ENCODE measurements at regions not wholly inside any gene's neighbourhood (a gene's known extent, or its start where the extent isn't known, plus 50 kb on each side); places are given as distances from the start of the nearest gene placed in this dataset.

DNA sequence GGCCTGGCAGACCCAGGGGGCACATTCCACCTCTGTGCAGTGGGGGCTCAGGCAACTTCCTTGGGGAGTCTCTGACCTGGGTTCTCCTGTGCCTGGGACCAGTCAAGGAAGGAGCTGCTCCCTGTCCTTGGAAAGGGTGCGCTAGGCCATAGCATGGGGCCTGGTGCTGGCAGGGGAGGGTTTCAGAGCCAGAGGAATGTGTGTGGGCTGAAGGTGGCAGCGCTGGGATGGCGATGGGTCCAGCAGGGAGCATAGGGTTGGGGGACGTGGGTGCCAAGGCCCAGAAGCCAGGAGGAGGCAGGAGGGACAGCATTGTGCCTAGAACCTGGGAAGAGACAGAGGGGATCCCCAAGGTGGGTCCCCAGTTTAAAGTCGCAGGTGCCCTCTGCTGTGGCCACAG lies 66.3 kb upstream of the TUBA3E start:
- no peak for DNase-seq
- WGBS, 2 experiments (ENCODE audit: low coverage in 1 of 2, low lambda C conversion rate in 2 of 2, missing lambda C conversion rate in 2 of 2), result 30 to 38% methylated on average over 5 of the region's 5 CpGs
- H3K9me2 ChIP-seq (ENCODE audit: insufficient read depth), result no peaks in the 10 kb centered on the region
- peaks cover 15% of the 10 kb centered on the region; the same call in 1 of the 2 replicates for H3K27me3 ChIP-seq (replicated peaks; ENCODE audit: insufficient read depth)
- TF ChIP-seq EZH2 (IDR thresholded peaks at IDR 0.05; ENCODE audit: insufficient read depth, poor library complexity, severe bottlenecking) (no peak), EZH2phosphoT487 (IDR thresholded peaks at IDR 0.05; ENCODE audit: insufficient read depth, low read depth) (no peak)
- H3K79me2 ChIP-seq (ENCODE audit: insufficient read depth), result no peaks in the 10 kb centered on the region
- H3F3A ChIP-seq (ENCODE audit: insufficient read depth), result no peaks in the 10 kb centered on the region
- H4K20me1 ChIP-seq (ENCODE audit: insufficient read depth), result no peaks in the 10 kb centered on the region
- no peak overlapping the region for H3K4me3 ChIP-seq
- H2AFZ ChIP-seq, result no peak overlapping the region
- no peaks in the 10 kb centered on the region for H3K4me1 ChIP-seq (ENCODE audit: insufficient read depth)
- H3K36me3 ChIP-seq (ENCODE audit: low read depth), result no peaks in the 10 kb centered on the region
- no peaks in the 10 kb centered on the region for H3K9me3 ChIP-seq (ENCODE audit: low read depth)
- no peak overlapping the region for H3K9ac ChIP-seq
- no peak overlapping the region for H3K27ac ChIP-seq
- no peak overlapping the region for H3K4me2 ChIP-seq (ENCODE audit: unreplicated experiment)
- in situ Hi-C loops (cut with MboI), result no loop called here

DNA sequence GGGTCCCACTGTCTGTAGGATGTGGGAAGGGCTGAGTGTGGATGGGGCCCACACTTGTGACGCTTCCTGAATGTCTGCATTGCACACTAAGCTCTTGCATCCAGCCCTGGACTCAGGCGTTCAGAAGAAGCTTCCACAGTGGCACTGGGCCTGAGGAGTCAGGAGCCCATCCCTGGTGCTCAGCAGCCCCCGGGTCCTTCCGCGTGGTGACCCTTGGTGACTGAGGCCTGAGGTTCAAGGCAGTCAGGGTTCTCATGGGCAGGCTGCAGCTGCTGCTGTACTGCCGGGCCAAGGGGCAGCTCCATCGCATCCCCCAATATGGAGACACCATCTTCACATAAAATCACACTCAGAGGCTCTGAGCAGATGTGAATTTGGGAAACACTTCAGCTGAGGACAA lies 65.8 kb upstream of the TUBA3E start:
- H3K4me1 ChIP-seq (ENCODE audit: insufficient read depth), result no peaks in the 10 kb centered on the region

DNA sequence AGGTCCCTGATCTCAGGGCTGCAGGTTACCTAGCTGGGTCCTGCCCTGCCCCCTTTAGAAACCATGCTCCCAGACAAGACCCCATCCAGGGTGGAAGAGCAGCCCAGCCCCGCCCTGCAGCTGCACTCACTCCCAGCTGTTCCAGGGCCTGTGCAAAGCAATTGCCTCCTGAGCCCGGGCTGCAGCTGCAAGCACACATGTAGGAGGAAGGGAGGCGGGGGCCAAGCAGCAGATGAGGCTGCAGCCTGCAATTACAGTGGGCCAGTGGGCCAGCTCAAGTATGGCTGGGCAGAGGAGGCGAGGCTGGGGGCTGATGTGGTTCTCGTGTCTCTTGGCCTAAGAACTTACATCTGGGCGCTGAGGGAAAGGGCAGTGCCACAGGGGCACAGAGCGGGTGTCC lies 65.4 kb upstream of the TUBA3E start:
- WGBS, 2 experiments (ENCODE audit: low coverage in 1 of 2, low lambda C conversion rate in 2 of 2, missing lambda C conversion rate in 2 of 2), result 17 to 26% methylated on average over 7 of the region's 7 CpGs
- DNase-seq, result no peak
- Histone ChIP-seq H4K20me1 (ENCODE audit: insufficient read depth) (no peaks in the 10 kb centered on the region), H2AFZ (no peak overlapping the region), H3K9me2 (ENCODE audit: insufficient read depth) (no peaks in the 10 kb centered on the region), H3K9ac (no peak overlapping the region), H3K79me2 (ENCODE audit: insufficient read depth) (no peaks in the 10 kb centered on the region), H3K4me3 (no peak overlapping the region), H3K27me3 (replicated peaks; ENCODE audit: insufficient read depth) (peaks cover 15% of the 10 kb centered on the region; the same call in 1 of the 2 replicates), H3K36me3 (ENCODE audit: low read depth) (no peaks in the 10 kb centered on the region), H3K4me1 (ENCODE audit: insufficient read depth) (no peaks in the 10 kb centered on the region), H3K4me2 (ENCODE audit: unreplicated experiment) (no peak overlapping the region), H3F3A (ENCODE audit: insufficient read depth) (no peaks in the 10 kb centered on the region), H3K27ac (no peak overlapping the region), H3K9me3 (ENCODE audit: low read depth) (no peaks in the 10 kb centered on the region)
- in situ Hi-C loops (cut with MboI), result no loop called here
- TF ChIP-seq EZH2 (IDR thresholded peaks at IDR 0.05; ENCODE audit: insufficient read depth, poor library complexity, severe bottlenecking), result no peak
- TF ChIP-seq EZH2phosphoT487 (IDR thresholded peaks at IDR 0.05; ENCODE audit: insufficient read depth, low read depth), result no peak

More for the DNA sequence above, 65.8 kb upstream of the TUBA3E start:
- H3F3A ChIP-seq (ENCODE audit: insufficient read depth), result no peaks in the 10 kb centered on the region
- peaks cover 15% of the 10 kb centered on the region; the same call in 1 of the 2 replicates for H3K27me3 ChIP-seq (replicated peaks; ENCODE audit: insufficient read depth)
- H3K4me2 ChIP-seq (ENCODE audit: unreplicated experiment), result no peak overlapping the region
- no peaks in the 10 kb centered on the region for H3K9me3 ChIP-seq (ENCODE audit: low read depth)
- H3K27ac ChIP-seq, result no peak overlapping the region
- TF ChIP-seq EZH2 (IDR thresholded peaks at IDR 0.05; ENCODE audit: insufficient read depth, poor library complexity, severe bottlenecking), result no peak
- TF ChIP-seq EZH2phosphoT487 (IDR thresholded peaks at IDR 0.05; ENCODE audit: insufficient read depth, low read depth), result no peak
- in situ Hi-C loops (cut with MboI), result no loop called here
- no peaks in the 10 kb centered on the region for H3K36me3 ChIP-seq (ENCODE audit: low read depth)
- H3K79me2 ChIP-seq (ENCODE audit: insufficient read depth), result no peaks in the 10 kb centered on the region
- 38 to 43% methylated on average over 7 of the region's 7 CpGs for WGBS, 2 experiments (ENCODE audit: low coverage in 1 of 2, low lambda C conversion rate in 2 of 2, missing lambda C conversion rate in 2 of 2)
- no peak overlapping the region for H2AFZ ChIP-seq
- H4K20me1 ChIP-seq (ENCODE audit: insufficient read depth), result no peaks in the 10 kb centered on the region
- H3K9ac ChIP-seq, result no peak overlapping the region
- DNase-seq, result no peak
- no peak overlapping the region for H3K4me3 ChIP-seq
- no peaks in the 10 kb centered on the region for H3K9me2 ChIP-seq (ENCODE audit: insufficient read depth)

DNA sequence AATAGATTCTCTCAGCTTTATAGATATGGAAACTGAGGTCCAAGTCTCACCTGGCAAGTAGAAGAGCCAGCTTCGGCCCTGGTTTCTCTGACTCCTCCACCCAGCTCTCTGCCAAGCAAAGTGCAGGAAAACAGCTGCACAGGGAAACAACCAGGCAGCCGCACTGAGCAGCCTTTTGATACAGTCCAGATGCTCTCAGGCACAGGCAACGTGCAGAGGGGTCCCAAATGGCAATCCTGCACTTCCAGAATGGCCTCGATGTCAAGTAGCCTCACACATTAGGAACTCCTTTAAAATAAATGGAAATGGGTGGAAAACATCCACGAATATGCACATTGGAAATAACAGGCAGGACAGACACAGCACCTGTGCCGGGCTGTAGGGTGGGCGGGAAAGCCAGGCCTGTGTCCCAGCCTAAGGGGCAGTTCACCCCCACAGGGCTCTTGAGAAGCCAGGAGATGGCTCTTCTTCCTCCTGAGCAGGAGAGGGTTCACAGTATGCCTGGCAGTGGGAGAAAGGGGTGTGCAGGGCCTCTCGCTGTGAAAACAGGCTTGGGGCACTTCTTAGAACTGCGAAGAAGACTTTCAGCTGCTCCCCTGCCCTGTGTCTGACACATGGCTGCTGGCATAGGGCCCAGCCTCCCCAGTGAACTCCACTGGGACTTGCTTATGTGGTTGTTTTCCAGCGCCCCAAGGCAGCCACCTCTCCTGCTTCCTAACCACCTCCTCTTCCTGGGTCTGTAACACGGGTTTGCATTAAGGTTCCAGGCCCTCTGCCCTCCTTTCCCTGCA lies 63.9 kb upstream of the TUBA3E start:
- peak; percentile 36 for DNase-seq
- H3K4me1 ChIP-seq (ENCODE audit: insufficient read depth), result no peaks in the 10 kb centered on the region
- no peaks in the 10 kb centered on the region for H3K36me3 ChIP-seq (ENCODE audit: low read depth)
- H3K9me3 ChIP-seq (ENCODE audit: low read depth), result no peaks in the 10 kb centered on the region
- H2AFZ ChIP-seq, result no peak overlapping the region
- no peaks in the 10 kb centered on the region for H3F3A ChIP-seq (ENCODE audit: insufficient read depth)
- 16 to 21% methylated on average over 10 to 11 of the region's 11 CpGs for WGBS, 2 experiments (ENCODE audit: low coverage in 1 of 2, low lambda C conversion rate in 2 of 2, missing lambda C conversion rate in 2 of 2)
- H3K4me3 ChIP-seq, result no peak overlapping the region
- peaks cover 21% of the 10 kb centered on the region for H3K27me3 ChIP-seq (replicated peaks; ENCODE audit: insufficient read depth)
- in situ Hi-C loops (cut with MboI), result no loop called here
- H3K9me2 ChIP-seq (ENCODE audit: insufficient read depth), result no peaks in the 10 kb centered on the region
- H3K9ac ChIP-seq, result no peak overlapping the region
- no peak overlapping the region for H3K4me2 ChIP-seq (ENCODE audit: unreplicated experiment)
- H3K27ac ChIP-seq, result no peak overlapping the region
- H4K20me1 ChIP-seq (ENCODE audit: insufficient read depth), result no peaks in the 10 kb centered on the region
- H3K79me2 ChIP-seq (ENCODE audit: insufficient read depth), result no peaks in the 10 kb centered on the region
- TF ChIP-seq EZH2phosphoT487 (IDR thresholded peaks at IDR 0.05; ENCODE audit: insufficient read depth, low read depth) (no peak), EZH2 (IDR thresholded peaks at IDR 0.05; ENCODE audit: insufficient read depth, poor library complexity, severe bottlenecking) (no peak)
